ENCODE measurements at regions not wholly inside any gene's neighbourhood (a gene's known extent, or its start where the extent isn't known, plus 50 kb on each side); places are given as distances from the start of the nearest gene placed in this dataset.

DNA sequence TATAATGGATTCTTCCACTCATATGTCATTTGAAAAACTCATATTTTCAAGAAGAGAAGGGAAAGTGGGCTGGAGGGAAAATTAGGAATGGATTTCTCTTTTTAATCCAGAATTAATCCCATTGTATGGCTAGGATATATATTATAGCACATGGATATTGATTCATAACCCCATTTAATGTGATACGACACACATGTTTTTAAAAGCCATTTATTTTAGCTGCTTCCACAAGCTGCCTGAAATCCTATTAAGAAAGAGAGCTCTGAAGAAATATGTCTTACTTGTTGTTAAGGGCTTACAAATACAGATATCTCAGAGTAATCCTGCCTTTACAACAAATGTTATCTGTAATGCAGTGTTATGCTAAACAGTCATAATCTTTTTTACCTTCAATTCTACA is 598.6 kb downstream of the AMY1C start:
- POLR2A ChIA-PET = no interaction called here

DNA sequence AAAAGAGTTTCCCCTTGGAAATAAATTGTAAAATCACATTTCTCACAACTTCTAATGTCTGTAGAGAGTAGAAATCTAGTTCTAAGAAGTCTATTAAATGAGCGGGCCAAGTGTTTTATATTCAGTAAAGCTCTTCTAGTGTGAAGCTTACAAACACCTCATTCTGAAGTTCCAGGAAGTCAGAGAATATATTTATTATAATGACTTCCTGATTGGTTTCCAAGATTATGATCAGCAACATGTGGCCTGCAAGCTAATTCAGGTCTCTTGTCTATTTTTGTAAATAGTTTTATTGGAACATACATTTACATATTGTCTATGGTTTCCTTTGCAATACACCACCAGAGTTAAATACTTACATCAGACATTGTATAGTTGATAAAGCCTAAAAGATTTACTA is 603.9 kb downstream of the AMY1C start:
- no peaks in the 10 kb centered on the region for H3K9me3 Mint-ChIP-seq (ENCODE audit: unreplicated experiment)
- H3K4me3 Mint-ChIP-seq (ENCODE audit: unreplicated experiment) = no peak overlapping the region
- H3K27ac Mint-ChIP-seq (ENCODE audit: low read depth, unreplicated experiment) = no peak overlapping the region
- DNase-seq (ENCODE audit: unreplicated experiment) = no peak
- H3K36me3 Mint-ChIP-seq (ENCODE audit: insufficient read depth, unreplicated experiment) = no peaks in the 10 kb centered on the region
- no peaks in the 10 kb centered on the region for H3K4me1 Mint-ChIP-seq (ENCODE audit: insufficient read depth, unreplicated experiment)
- ChIA-PET CTCF (no interaction called here), POLR2A (no interaction called here)
- intact Hi-C loops (cut with micrococcal nuclease) = no loop called here
- H3K27me3 Mint-ChIP-seq (ENCODE audit: insufficient read depth, unreplicated experiment) = no peaks in the 10 kb centered on the region
- no TSS peak for BruUV-seq (replicated peaks)
- TF ChIP-seq, protein P1, sequence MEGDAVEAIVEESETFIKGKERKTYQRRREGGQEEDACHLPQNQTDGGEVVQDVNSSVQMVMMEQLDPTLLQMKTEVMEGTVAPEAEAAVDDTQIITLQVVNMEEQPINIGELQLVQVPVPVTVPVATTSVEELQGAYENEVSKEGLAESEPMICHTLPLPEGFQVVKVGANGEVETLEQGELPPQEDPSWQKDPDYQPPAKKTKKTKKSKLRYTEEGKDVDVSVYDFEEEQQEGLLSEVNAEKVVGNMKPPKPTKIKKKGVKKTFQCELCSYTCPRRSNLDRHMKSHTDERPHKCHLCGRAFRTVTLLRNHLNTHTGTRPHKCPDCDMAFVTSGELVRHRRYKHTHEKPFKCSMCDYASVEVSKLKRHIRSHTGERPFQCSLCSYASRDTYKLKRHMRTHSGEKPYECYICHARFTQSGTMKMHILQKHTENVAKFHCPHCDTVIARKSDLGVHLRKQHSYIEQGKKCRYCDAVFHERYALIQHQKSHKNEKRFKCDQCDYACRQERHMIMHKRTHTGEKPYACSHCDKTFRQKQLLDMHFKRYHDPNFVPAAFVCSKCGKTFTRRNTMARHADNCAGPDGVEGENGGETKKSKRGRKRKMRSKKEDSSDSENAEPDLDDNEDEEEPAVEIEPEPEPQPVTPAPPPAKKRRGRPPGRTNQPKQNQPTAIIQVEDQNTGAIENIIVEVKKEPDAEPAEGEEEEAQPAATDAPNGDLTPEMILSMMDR (IDR thresholded peaks at IDR 0.05; ENCODE audit: unreplicated experiment) = no peak

More for the DNA sequence above, 598.6 kb downstream of the AMY1C start:
- Mint-ChIP-seq H3K4me1 (ENCODE audit: insufficient read depth, unreplicated experiment) (no peaks in the 10 kb centered on the region), H3K27me3 (ENCODE audit: insufficient read depth, unreplicated experiment) (no peaks in the 10 kb centered on the region), H3K36me3 (ENCODE audit: insufficient read depth, unreplicated experiment) (no peaks in the 10 kb centered on the region), H3K4me3 (ENCODE audit: unreplicated experiment) (no peak overlapping the region), H3K9me3 (ENCODE audit: unreplicated experiment) (peaks cover 3% of the 10 kb centered on the region), H3K27ac (ENCODE audit: low read depth, unreplicated experiment) (no peak overlapping the region)
- CTCF ChIA-PET = no interaction called here
- TF ChIP-seq, protein P1 (IDR thresholded peaks at IDR 0.05; ENCODE audit: unreplicated experiment) = no peak
- intact Hi-C loops (cut with micrococcal nuclease) = no loop called here
- no TSS peak for BruUV-seq (replicated peaks)
- DNase-seq (ENCODE audit: unreplicated experiment) = no peak

DNA sequence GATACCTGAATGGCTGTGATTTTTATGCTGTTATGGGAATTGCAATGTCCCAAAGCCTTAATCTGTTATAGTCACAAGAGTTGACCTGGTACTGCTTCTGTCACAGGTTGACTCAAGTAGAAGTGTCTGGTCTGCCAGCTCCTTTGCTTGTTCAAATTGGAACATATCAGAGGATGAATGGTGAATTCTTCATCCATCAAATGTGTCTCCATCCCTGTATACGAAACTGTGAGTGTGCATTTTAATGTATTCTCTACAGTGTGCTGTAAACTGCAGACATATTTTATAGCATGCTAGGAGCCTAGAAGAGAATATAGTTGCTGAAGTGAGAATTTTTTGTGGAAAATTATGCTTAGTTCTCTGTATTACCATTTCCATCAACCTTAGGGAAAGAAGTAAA is 608.4 kb downstream of the AMY1C start:
- H3K36me3 Mint-ChIP-seq (ENCODE audit: insufficient read depth, unreplicated experiment) = no peaks in the 10 kb centered on the region
- no peaks in the 10 kb centered on the region for H3K27me3 Mint-ChIP-seq (ENCODE audit: insufficient read depth, unreplicated experiment)
- CTCF ChIA-PET = no interaction called here

DNA sequence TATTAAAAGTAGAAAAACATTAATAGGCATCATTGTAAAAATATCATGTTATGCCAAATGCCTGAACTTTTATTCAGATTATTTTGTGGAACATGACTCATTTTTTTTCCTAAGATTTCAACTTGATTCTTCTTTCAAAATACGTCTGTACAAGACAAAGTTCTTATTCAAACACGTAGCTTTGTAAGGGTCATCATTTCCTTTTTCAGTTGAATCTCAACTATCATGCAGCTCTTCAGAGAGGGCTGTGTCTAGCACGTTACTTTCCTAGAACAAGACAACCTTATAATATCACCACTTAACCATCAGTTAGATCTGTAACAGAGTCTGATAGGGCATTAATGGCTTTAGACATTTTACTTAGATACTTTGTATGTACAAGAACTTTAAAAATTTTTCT is 608.9 kb downstream of the AMY1C start:
- intact Hi-C loops (cut with micrococcal nuclease) = no loop called here
- H3K4me3 Mint-ChIP-seq (ENCODE audit: unreplicated experiment) = no peak overlapping the region
- CTCF ChIA-PET = no interaction called here
- POLR2A ChIA-PET = no interaction called here
- no peaks in the 10 kb centered on the region for H3K36me3 Mint-ChIP-seq (ENCODE audit: insufficient read depth, unreplicated experiment)
- no peaks in the 10 kb centered on the region for H3K4me1 Mint-ChIP-seq (ENCODE audit: insufficient read depth, unreplicated experiment)
- H3K27me3 Mint-ChIP-seq (ENCODE audit: insufficient read depth, unreplicated experiment) = no peaks in the 10 kb centered on the region
- no peak for DNase-seq (ENCODE audit: unreplicated experiment)
- BruUV-seq (replicated peaks) = no TSS peak
- H3K9me3 Mint-ChIP-seq (ENCODE audit: unreplicated experiment) = no peaks in the 10 kb centered on the region
- TF ChIP-seq, protein P1 (IDR thresholded peaks at IDR 0.05; ENCODE audit: unreplicated experiment) = no peak
- no peak overlapping the region for H3K27ac Mint-ChIP-seq (ENCODE audit: low read depth, unreplicated experiment)

More for the DNA sequence above, 608.4 kb downstream of the AMY1C start:
- Mint-ChIP-seq H3K9me3 (ENCODE audit: unreplicated experiment) (no peaks in the 10 kb centered on the region), H3K27ac (ENCODE audit: low read depth, unreplicated experiment) (no peak overlapping the region), H3K4me1 (ENCODE audit: insufficient read depth, unreplicated experiment) (no peaks in the 10 kb centered on the region), H3K4me3 (ENCODE audit: unreplicated experiment) (no peak overlapping the region)
- POLR2A ChIA-PET = no interaction called here
- TF ChIP-seq, protein P1 (IDR thresholded peaks at IDR 0.05; ENCODE audit: unreplicated experiment) = no peak
- no peak for DNase-seq (ENCODE audit: unreplicated experiment)
- intact Hi-C loops (cut with micrococcal nuclease) = no loop called here
- BruUV-seq (replicated peaks) = no TSS peak

Measured in MCF 10A (cell line).